ENCODE measurements at regions not wholly inside any gene's neighbourhood (a gene's known extent, or its start where the extent isn't known, plus 50 kb on each side); places are given as distances from the start of the nearest gene placed in this dataset.

- H3K27ac ChIP-seq (ENCODE audit: low read depth, low read length), result no peak overlapping the region
- no peaks in the 10 kb centered on the region for H3K27me3 ChIP-seq (ENCODE audit: control insufficient read depth in 1 of 2, insufficient read depth in 2 of 2, low read length in 2 of 2)
- no peak overlapping the region for H3K4me3 ChIP-seq (ENCODE audit: low read depth in 1 of 2, low read length in 2 of 2)
- H3K9ac ChIP-seq (ENCODE audit: low read depth in 1 of 2, low read length in 2 of 2), result no peak overlapping the region
- H3K36me3 ChIP-seq (ENCODE audit: control insufficient read depth in 1 of 2, insufficient read depth in 2 of 2, low read length in 2 of 2), result no peaks in the 10 kb centered on the region
- peaks cover 0 to 4% of the 10 kb centered on the region in 2 donors for H3K9me3 ChIP-seq (ENCODE audit: control insufficient read depth in 1 of 2, low read length in 2 of 2)
- H3K4me1 ChIP-seq (ENCODE audit: control insufficient read depth in 1 of 2, insufficient read depth in 2 of 2, low read length in 2 of 2), result no peaks in the 10 kb centered on the region
Measured at GRCh38 chr9:26597542-26598149, 295.0 kb downstream of the CAAP1 start.

DNA sequence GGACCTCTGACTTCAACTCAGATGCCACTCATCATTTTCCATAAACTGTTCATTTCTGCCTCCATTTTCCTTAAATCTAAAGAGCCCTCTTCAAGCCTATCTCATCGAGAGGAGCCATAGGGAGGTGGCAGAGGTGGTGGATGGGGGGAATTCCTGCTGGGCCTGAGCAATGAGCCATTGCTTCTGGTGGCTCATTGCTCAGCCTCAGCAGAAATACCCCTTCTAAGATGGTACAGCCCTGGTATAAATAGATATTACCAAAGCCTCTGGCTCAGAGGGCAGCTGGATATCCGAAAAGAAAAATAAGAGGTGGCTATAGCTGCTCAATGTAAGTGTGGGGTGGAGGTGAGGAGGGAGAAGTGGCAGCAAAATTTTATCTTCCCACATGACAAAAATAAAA lies 313.5 kb downstream of the CAAP1 start:
- Histone ChIP-seq H3K4me3 (ENCODE audit: low read depth in 1 of 2, low read length in 2 of 2) (no peak overlapping the region), H3K36me3 (ENCODE audit: control insufficient read depth in 1 of 2, insufficient read depth in 2 of 2, low read length in 2 of 2) (no peaks in the 10 kb centered on the region), H3K4me1 (ENCODE audit: control insufficient read depth in 1 of 2, insufficient read depth in 2 of 2, low read length in 2 of 2) (no peaks in the 10 kb centered on the region), H3K27ac (ENCODE audit: low read depth, low read length) (no peak overlapping the region), H3K9me3 (ENCODE audit: control insufficient read depth in 1 of 2, low read length in 2 of 2) (no peaks in the 10 kb centered on the region), H3K9ac (ENCODE audit: low read depth in 1 of 2, low read length in 2 of 2) (no peak overlapping the region), H3K27me3 (ENCODE audit: control insufficient read depth in 1 of 2, insufficient read depth in 2 of 2, low read length in 2 of 2) (no peaks in the 10 kb centered on the region)

GRCh38 chr9:26574898-26575440 lies 317.6 kb downstream of the CAAP1 start:
- Histone ChIP-seq H3K36me3 (ENCODE audit: control insufficient read depth in 1 of 2, insufficient read depth in 2 of 2, low read length in 2 of 2) (no peaks in the 10 kb centered on the region), H3K9ac (ENCODE audit: low read depth in 1 of 2, low read length in 2 of 2) (no peak overlapping the region), H3K9me3 (ENCODE audit: control insufficient read depth in 1 of 2, low read length in 2 of 2) (no peaks in the 10 kb centered on the region), H3K27ac (ENCODE audit: low read depth, low read length) (no peak overlapping the region), H3K4me3 (ENCODE audit: low read depth in 1 of 2, low read length in 2 of 2) (no peak overlapping the region), H3K4me1 (ENCODE audit: control insufficient read depth in 1 of 2, insufficient read depth in 2 of 2, low read length in 2 of 2) (no peaks in the 10 kb centered on the region), H3K27me3 (ENCODE audit: control insufficient read depth in 1 of 2, insufficient read depth in 2 of 2, low read length in 2 of 2) (no peaks in the 10 kb centered on the region)

DNA sequence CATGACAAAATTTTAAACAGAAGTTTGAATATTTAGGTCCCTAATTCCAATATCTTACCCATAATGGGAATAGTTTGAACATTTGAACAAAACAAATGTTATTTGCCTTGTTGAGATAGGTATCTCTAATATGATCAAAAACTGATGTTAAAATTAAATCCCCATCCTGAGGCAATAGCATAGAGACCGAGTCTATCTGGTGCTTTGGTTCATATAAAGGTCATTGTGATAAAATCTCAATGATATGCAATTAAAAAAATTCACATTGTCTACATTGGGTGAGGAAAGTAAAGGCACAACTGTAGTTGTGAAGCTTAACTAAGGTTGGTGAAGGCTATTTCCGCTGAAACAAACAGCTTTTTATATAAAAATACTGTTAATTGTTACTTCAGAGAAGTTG lies 318.3 kb downstream of the CAAP1 start:
- no peaks in the 10 kb centered on the region for H3K27me3 ChIP-seq (ENCODE audit: control insufficient read depth in 1 of 2, insufficient read depth in 2 of 2, low read length in 2 of 2)
- no peaks in the 10 kb centered on the region for H3K9me3 ChIP-seq (ENCODE audit: control insufficient read depth in 1 of 2, low read length in 2 of 2)
- H3K27ac ChIP-seq (ENCODE audit: low read depth, low read length), result no peak overlapping the region
- no peaks in the 10 kb centered on the region for H3K36me3 ChIP-seq (ENCODE audit: control insufficient read depth in 1 of 2, insufficient read depth in 2 of 2, low read length in 2 of 2)
- no peak overlapping the region for H3K9ac ChIP-seq (ENCODE audit: low read depth in 1 of 2, low read length in 2 of 2)
- H3K4me3 ChIP-seq (ENCODE audit: low read depth in 1 of 2, low read length in 2 of 2), result no peak overlapping the region
- no peaks in the 10 kb centered on the region for H3K4me1 ChIP-seq (ENCODE audit: control insufficient read depth in 1 of 2, insufficient read depth in 2 of 2, low read length in 2 of 2)

DNA sequence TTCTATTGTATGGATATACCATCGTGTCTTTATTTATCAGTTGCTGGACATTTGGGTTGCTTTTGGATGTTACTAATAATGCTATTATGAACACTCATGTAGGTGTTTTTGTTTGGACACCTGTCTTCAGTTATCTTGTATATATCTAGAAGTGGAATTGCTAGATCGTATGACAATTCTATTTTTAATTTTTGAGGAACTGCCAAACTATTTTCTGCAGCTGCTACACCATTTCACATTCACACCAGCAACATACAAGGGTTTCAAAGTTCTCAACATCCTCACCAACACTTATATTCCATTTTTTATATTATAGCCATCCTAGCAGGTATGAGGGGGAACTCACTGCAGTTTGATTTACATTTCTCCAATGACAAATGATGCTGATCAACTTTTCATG lies 324.6 kb downstream of the CAAP1 start:
- Histone ChIP-seq H3K4me3 (ENCODE audit: low read depth in 1 of 2, low read length in 2 of 2) (no peak overlapping the region), H3K9ac (ENCODE audit: low read depth in 1 of 2, low read length in 2 of 2) (no peak overlapping the region), H3K27ac (ENCODE audit: low read depth, low read length) (no peak overlapping the region), H3K4me1 (ENCODE audit: control insufficient read depth in 1 of 2, insufficient read depth in 2 of 2, low read length in 2 of 2) (no peaks in the 10 kb centered on the region), H3K9me3 (ENCODE audit: control insufficient read depth in 1 of 2, low read length in 2 of 2) (no peaks in the 10 kb centered on the region), H3K27me3 (ENCODE audit: control insufficient read depth in 1 of 2, insufficient read depth in 2 of 2, low read length in 2 of 2) (no peaks in the 10 kb centered on the region), H3K36me3 (ENCODE audit: control insufficient read depth in 1 of 2, insufficient read depth in 2 of 2, low read length in 2 of 2) (no peaks in the 10 kb centered on the region)

DNA sequence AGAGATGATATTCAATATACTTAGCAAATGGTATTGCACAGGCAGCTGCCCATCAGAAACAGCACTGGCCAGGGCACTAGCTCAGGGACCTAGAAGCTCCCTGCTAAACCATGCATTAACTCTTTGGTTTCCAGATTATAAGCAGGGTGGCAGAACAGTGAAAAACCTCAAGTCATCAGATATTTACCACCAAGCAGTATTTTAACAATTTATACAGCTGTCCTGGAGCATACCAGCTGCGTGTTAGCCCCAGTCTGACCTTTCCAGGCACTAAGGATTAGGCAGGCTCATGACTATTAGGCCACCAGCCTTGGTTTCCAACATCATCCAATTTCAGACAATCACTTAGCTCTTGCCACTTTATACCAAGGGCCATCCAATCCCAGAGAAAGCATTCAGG lies 326.5 kb downstream of the CAAP1 start:
- no peak overlapping the region for H3K27ac ChIP-seq (ENCODE audit: low read depth, low read length)
- H3K27me3 ChIP-seq (ENCODE audit: control insufficient read depth in 1 of 2, insufficient read depth in 2 of 2, low read length in 2 of 2), result no peaks in the 10 kb centered on the region
- H3K4me3 ChIP-seq (ENCODE audit: low read depth in 1 of 2, low read length in 2 of 2), result no peak overlapping the region
- no peaks in the 10 kb centered on the region for H3K9me3 ChIP-seq (ENCODE audit: control insufficient read depth in 1 of 2, low read length in 2 of 2)
- no peaks in the 10 kb centered on the region for H3K4me1 ChIP-seq (ENCODE audit: control insufficient read depth in 1 of 2, insufficient read depth in 2 of 2, low read length in 2 of 2)
- no peak overlapping the region for H3K9ac ChIP-seq (ENCODE audit: low read depth in 1 of 2, low read length in 2 of 2)
- no peaks in the 10 kb centered on the region for H3K36me3 ChIP-seq (ENCODE audit: control insufficient read depth in 1 of 2, insufficient read depth in 2 of 2, low read length in 2 of 2)

- Histone ChIP-seq H3K4me1 (ENCODE audit: control insufficient read depth in 1 of 2, insufficient read depth in 2 of 2, low read length in 2 of 2) (no peaks in the 10 kb centered on the region), H3K4me3 (ENCODE audit: low read depth in 1 of 2, low read length in 2 of 2) (no peak overlapping the region), H3K27me3 (ENCODE audit: control insufficient read depth in 1 of 2, insufficient read depth in 2 of 2, low read length in 2 of 2) (no peaks in the 10 kb centered on the region), H3K9me3 (ENCODE audit: control insufficient read depth in 1 of 2, low read length in 2 of 2) (no peaks in the 10 kb centered on the region), H3K36me3 (ENCODE audit: control insufficient read depth in 1 of 2, insufficient read depth in 2 of 2, low read length in 2 of 2) (no peaks in the 10 kb centered on the region), H3K27ac (ENCODE audit: low read depth, low read length) (no peak overlapping the region), H3K9ac (ENCODE audit: low read depth in 1 of 2, low read length in 2 of 2) (no peak overlapping the region)
Measured at GRCh38 chr9:26565118-26565517, 327.5 kb downstream of the CAAP1 start.

- Histone ChIP-seq H3K36me3 (ENCODE audit: control insufficient read depth in 1 of 2, insufficient read depth in 2 of 2, low read length in 2 of 2) (no peaks in the 10 kb centered on the region), H3K9ac (ENCODE audit: low read depth in 1 of 2, low read length in 2 of 2) (no peak overlapping the region)
Measured at GRCh38 chr9:26562338-26562737, 330.3 kb downstream of the CAAP1 start.

GRCh38 chr9:26561928-26562327 lies 330.7 kb downstream of the CAAP1 start:
- Histone ChIP-seq H3K4me1 (ENCODE audit: control insufficient read depth in 1 of 2, insufficient read depth in 2 of 2, low read length in 2 of 2) (no peaks in the 10 kb centered on the region), H3K36me3 (ENCODE audit: control insufficient read depth in 1 of 2, insufficient read depth in 2 of 2, low read length in 2 of 2) (no peaks in the 10 kb centered on the region), H3K4me3 (ENCODE audit: low read depth in 1 of 2, low read length in 2 of 2) (no peak overlapping the region), H3K27ac (ENCODE audit: low read depth, low read length) (no peak overlapping the region), H3K9me3 (ENCODE audit: control insufficient read depth in 1 of 2, low read length in 2 of 2) (no peaks in the 10 kb centered on the region), H3K27me3 (ENCODE audit: control insufficient read depth in 1 of 2, insufficient read depth in 2 of 2, low read length in 2 of 2) (no peaks in the 10 kb centered on the region), H3K9ac (ENCODE audit: low read depth in 1 of 2, low read length in 2 of 2) (no peak overlapping the region)

More at GRCh38 chr9:26562338-26562737, 330.3 kb downstream of the CAAP1 start:
- H3K9me3 ChIP-seq (ENCODE audit: control insufficient read depth in 1 of 2, low read length in 2 of 2), result no peaks in the 10 kb centered on the region
- H3K27me3 ChIP-seq (ENCODE audit: control insufficient read depth in 1 of 2, insufficient read depth in 2 of 2, low read length in 2 of 2), result no peaks in the 10 kb centered on the region
- no peaks in the 10 kb centered on the region for H3K4me1 ChIP-seq (ENCODE audit: control insufficient read depth in 1 of 2, insufficient read depth in 2 of 2, low read length in 2 of 2)
- no peak overlapping the region for H3K4me3 ChIP-seq (ENCODE audit: low read depth in 1 of 2, low read length in 2 of 2)
- no peak overlapping the region for H3K27ac ChIP-seq (ENCODE audit: low read depth, low read length)

- Histone ChIP-seq H3K27ac (ENCODE audit: low read depth, low read length) (no peak overlapping the region), H3K9ac (ENCODE audit: low read depth in 1 of 2, low read length in 2 of 2) (no peak overlapping the region), H3K4me1 (ENCODE audit: control insufficient read depth in 1 of 2, insufficient read depth in 2 of 2, low read length in 2 of 2) (no peaks in the 10 kb centered on the region), H3K36me3 (ENCODE audit: control insufficient read depth in 1 of 2, insufficient read depth in 2 of 2, low read length in 2 of 2) (no peaks in the 10 kb centered on the region), H3K27me3 (ENCODE audit: control insufficient read depth in 1 of 2, insufficient read depth in 2 of 2, low read length in 2 of 2) (no peaks in the 10 kb centered on the region), H3K9me3 (ENCODE audit: control insufficient read depth in 1 of 2, low read length in 2 of 2) (peaks cover 0 to 3% of the 10 kb centered on the region in 2 donors), H3K4me3 (ENCODE audit: low read depth in 1 of 2, low read length in 2 of 2) (no peak overlapping the region)
Measured at GRCh38 chr9:26559506-26559905, 333.1 kb downstream of the CAAP1 start.

All from duodenal mucosa (tissue), 2 donors.